H1 (cell line): ENCODE measurements at regions not wholly inside any gene's neighbourhood (a gene's known extent, or its start where the extent isn't known, plus 50 kb on each side); places are given as distances from the start of the nearest gene placed in this dataset.

ENCODE experiments used
- CTCF ChIA-PET: fragments of 300-600 bp; sonication (Branson Sonifier 250); formaldehyde crosslinking; loops from one replicate; lab custom pipeline; 2021; ENCODE audit not compliant: partially characterized antibody; lab: Charles Lee
- POLR2A ChIA-PET: fragments of 300-600 bp; sonication (Branson Sonifier 250); formaldehyde crosslinking; loops from one replicate; lab custom pipeline; 2021; ENCODE audit warnings: inconsistent platforms; ENCODE audit not compliant: partially characterized antibody; lab: Charles Lee
- DNase-seq, 2 experiments: peaks; one replicate each; pipeline versions ENCODE4 v3.0.0 to v3.0.0-alpha.2; 2010 to 2022; ENCODE audit warnings: low spot score in 2 of 2, low read depth in 1 of 2, mixed read lengths in 1 of 2
- FAIRE-seq: peaks from 2 replicates; lab custom pipeline; 2011; peaks lifted over from hg19 to GRCh38; lab: Jason Lieb, UNC
- H2AFZ ChIP-seq: 2 replicates; pipeline ENCODE4 v1.8.1; 2012; ENCODE audit warnings: low read length, inconsistent platforms
- H2AK5ac ChIP-seq: 2 replicates; pipeline ENCODE4 v1.6.1; 2013; ENCODE audit warnings: low read depth, low read length
- H2BK120ac ChIP-seq: replicated peaks from 2 replicates; pipeline ENCODE3; 2013; ENCODE audit warnings: low read depth, low read length, inconsistent platforms
- H2BK12ac ChIP-seq: 2 replicates; pipeline ENCODE4 v1.6.1; 2013; ENCODE audit warnings: low read depth, low read length
- H2BK15ac ChIP-seq: 2 replicates; pipeline ENCODE4 v1.6.1; 2013; ENCODE audit warnings: low read length
- H2BK20ac ChIP-seq: 2 replicates; pipeline ENCODE4 v1.6.1; 2013; ENCODE audit warnings: low read length
- H2BK5ac ChIP-seq: 2 replicates; pipeline ENCODE4 v1.6.1; 2013; ENCODE audit warnings: low read depth, low read length
- H3K14ac ChIP-seq: 2 replicates; pipeline ENCODE4 v1.6.1; 2013; ENCODE audit warnings: inconsistent platforms; ENCODE audit not compliant: insufficient read length
- H3K18ac ChIP-seq: 2 replicates; pipeline ENCODE4 v1.6.1; 2013; ENCODE audit warnings: low read length; ENCODE audit errors: extremely low read depth
- H3K23ac ChIP-seq: 2 replicates; pipeline ENCODE4 v1.6.1; 2013; ENCODE audit warnings: inconsistent platforms; ENCODE audit not compliant: insufficient read length
- H3K23me2 ChIP-seq: 2 replicates; pipeline ENCODE4 v1.6.1; 2013; ENCODE audit warnings: low read depth, low read length
- H3K27ac ChIP-seq: 2 replicates; pipeline ENCODE4 v1.6.1; 2011; ENCODE audit warnings: low read depth, low read length, inconsistent platforms
- H3K27me3 ChIP-seq, 4 experiments: replicated peaks in 1 of 4; 1 replicate in 1 of 4; 2 replicates in 3 of 4; pipeline versions ENCODE4 v1.6.1 to v1.8.1; 2011 to 2013; ENCODE audit warnings: low read length in 3 of 4, mild to moderate bottlenecking in 3 of 4, inconsistent platforms in 2 of 4, mixed read lengths in 2 of 4, moderate library complexity in 1 of 4; ENCODE audit not compliant: control insufficient read depth in 3 of 4, insufficient read depth in 3 of 4; ENCODE audit errors: extremely low read depth in 1 of 4
- H3K36me3 ChIP-seq, 4 experiments: 2 replicates each; pipeline versions ENCODE4 v1.6.1 to v1.8.1; 2011 to 2013; ENCODE audit warnings: mild to moderate bottlenecking in 4 of 4, low read length in 3 of 4, moderate library complexity in 2 of 4, control low read depth in 1 of 4, inconsistent platforms in 1 of 4; ENCODE audit not compliant: insufficient read depth in 4 of 4, control insufficient read depth in 2 of 4
- H3K4ac ChIP-seq: replicated peaks from 2 replicates; pipeline ENCODE3; 2013; ENCODE audit warnings: low read length, low read depth, mixed read lengths, inconsistent platforms; ENCODE audit not compliant: insufficient read length
- H3K4me1 ChIP-seq, 4 experiments: replicated peaks in 1 of 4; 1 replicate in 1 of 4; 2 replicates in 3 of 4; pipeline versions ENCODE4 v1.6.1 to v1.8.1; 2011 to 2013; ENCODE audit warnings: low read length in 3 of 4, inconsistent platforms in 2 of 4, mixed read lengths in 1 of 4; ENCODE audit not compliant: insufficient read depth in 4 of 4, control insufficient read depth in 3 of 4
- H3K4me2 ChIP-seq, 2 experiments: 2 replicates each; pipeline versions ENCODE4 v1.6.1 to v1.8.1; 2011 to 2013; ENCODE audit warnings: low read depth in 2 of 2, low read length in 2 of 2, control low read depth in 1 of 2, inconsistent platforms in 1 of 2, mild to moderate bottlenecking in 1 of 2; ENCODE audit not compliant: insufficient read depth in 1 of 2
- H3K4me3 ChIP-seq, 4 experiments: fragments of 200-600, 300-600 bp in 1 of 4; sonication (generic), shearing (Covaris generic), sonication (Bioruptor Twin) in 1 of 4; 2 replicates each; pipeline versions ENCODE4 v1.5.1 to v1.8.1; 2011 to 2016; ENCODE audit warnings: low read length in 4 of 4, low read depth in 3 of 4, control low read depth in 2 of 4, inconsistent platforms in 2 of 4, mild to moderate bottlenecking in 2 of 4, mixed read lengths in 1 of 4, moderate library complexity in 1 of 4; ENCODE audit not compliant: insufficient read depth in 2 of 4; ENCODE audit errors: extremely low read depth in 1 of 4
- H3K56ac ChIP-seq: replicated peaks from 2 replicates; pipeline ENCODE3; 2013; ENCODE audit warnings: low read depth, mild to moderate bottlenecking, mixed read lengths, low read length, inconsistent platforms; ENCODE audit not compliant: insufficient read length
- H3K79me1 ChIP-seq: 2 replicates; pipeline ENCODE4 v1.6.1; 2013; ENCODE audit warnings: low read depth, low read length, control low read depth
- H3K79me2 ChIP-seq, 2 experiments: 2 replicates each; pipeline versions ENCODE4 v1.6.1 to v1.8.1; 2012 to 2013; ENCODE audit warnings: low read length in 2 of 2, mild to moderate bottlenecking in 2 of 2, inconsistent platforms in 1 of 2; ENCODE audit not compliant: insufficient read depth in 2 of 2, control insufficient read depth in 1 of 2
- H3K9ac ChIP-seq, 4 experiments: replicated peaks in 1 of 4; 1 replicate in 1 of 4; 2 replicates in 3 of 4; pipeline versions ENCODE4 v1.6.1 to v1.8.1; 2011 to 2013; ENCODE audit warnings: low read depth in 3 of 4, low read length in 3 of 4, control low read depth in 2 of 4, mild to moderate bottlenecking in 2 of 4, moderate library complexity in 2 of 4, inconsistent platforms in 1 of 4; ENCODE audit errors: extremely low read depth in 1 of 4
- H3K9me3 ChIP-seq, 2 experiments: 2 replicates each; pipeline versions ENCODE4 v1.6.1 to v1.8.1; 2012 to 2013; ENCODE audit warnings: mild to moderate bottlenecking in 2 of 2, moderate library complexity in 2 of 2, control low read depth in 1 of 2, inconsistent platforms in 1 of 2, low read depth in 1 of 2, low read length in 1 of 2, mixed read lengths in 1 of 2; ENCODE audit not compliant: insufficient read depth in 2 of 2
- H4K20me1 ChIP-seq, 2 experiments: replicated peaks in 1 of 2; 2 replicates each; pipeline versions ENCODE3 to v1.8.1; 2011 to 2013; ENCODE audit warnings: inconsistent platforms in 2 of 2, low read length in 2 of 2, mild to moderate bottlenecking in 1 of 2; ENCODE audit not compliant: insufficient read depth in 2 of 2, control insufficient read depth in 1 of 2
- H4K5ac ChIP-seq: 2 replicates; pipeline ENCODE4 v1.6.1; 2013; ENCODE audit warnings: low read length, low read depth, mixed read lengths, inconsistent platforms; ENCODE audit not compliant: insufficient read length
- H4K8ac ChIP-seq: 2 replicates; pipeline ENCODE4 v1.8.0; 2013; ENCODE audit warnings: mild to moderate bottlenecking, moderate library complexity, low read length, inconsistent platforms; ENCODE audit not compliant: insufficient read depth; ENCODE audit errors: extremely low read depth
- H4K91ac ChIP-seq: replicated peaks from 2 replicates; pipeline ENCODE3; 2013; ENCODE audit warnings: low read length, mixed read lengths, inconsistent platforms; ENCODE audit not compliant: insufficient read length
- BACH1 ChIP-seq: IDR thresholded peaks from 2 replicates; pipeline ENCODE4 v1.6.1; 2012; ENCODE audit warnings: low read length, improper control_type of control experiment
- EGR1 ChIP-seq: IDR thresholded peaks from 2 replicates; pipeline ENCODE4 v1.6.1; 2011; ENCODE audit warnings: low read depth, low read length, borderline replicate concordance
- JUN ChIP-seq: IDR thresholded peaks from 2 replicates; pipeline ENCODE4 v1.6.1; 2011; ENCODE audit warnings: low read depth, mild to moderate bottlenecking, improper control_type of control experiment, low read length
- KDM1A ChIP-seq: fragments of 200-600, 300-600 bp; sonication (generic); IDR thresholded peaks from 2 replicates; pipeline ENCODE4 v1.7.1; 2016; ENCODE audit warnings: mild to moderate bottlenecking, low read length, borderline replicate concordance
- SP4 ChIP-seq: IDR thresholded peaks from 2 replicates; pipeline ENCODE4 v1.6.1; 2012; ENCODE audit warnings: low read length, inconsistent platforms
- SUZ12 ChIP-seq: fragments of 200-600 bp; sonication (generic); IDR thresholded peaks from 2 replicates; pipeline ENCODE4 v1.6.1; 2012; ENCODE audit warnings: mild to moderate bottlenecking, inconsistent platforms, low read length, moderate library complexity, mixed read lengths
- TCF12 ChIP-seq: IDR thresholded peaks from 2 replicates; pipeline ENCODE4 v1.6.1; 2011; ENCODE audit warnings: low read depth, mild to moderate bottlenecking, low read length
- ZNF274 ChIP-seq: IDR thresholded peaks from 2 replicates; pipeline ENCODE4 v1.7.0; 2012; ENCODE audit warnings: low read length, borderline replicate concordance; ENCODE audit errors: extremely low read depth
- whole genome bisulfite sequencing, 2 experiments: shearing (Covaris generic) in 1 of 2; methylation state at CpG; one replicate each; pipeline versions ENCODE4 v1.1.6 to v1.1.7; 2013 to 2015; ENCODE audit warnings: low lambda C conversion rate in 2 of 2, mixed read lengths in 2 of 2, inconsistent platforms in 1 of 2, low coverage in 1 of 2, missing lambda C conversion rate in 1 of 2; ENCODE audit not compliant: insufficient replicate concordance in 2 of 2, insufficient coverage in 1 of 2, insufficient read length in 1 of 2; ENCODE audit errors: extremely low coverage in 1 of 2, missing lambda C conversion rate in 1 of 2; 5-methylcytosine and 5-hydroxymethylcytosine counted together

- no peak overlapping the region for H4K5ac ChIP-seq
- H2BK120ac ChIP-seq, result no peak overlapping the region
- H3K9me3 ChIP-seq, result no peaks in the 10 kb centered on the region
- H3K9ac ChIP-seq, result no peak overlapping the region
- H4K91ac ChIP-seq, result no peak overlapping the region
- no peak overlapping the region for H3K4ac ChIP-seq
- FAIRE-seq (no peak), DNase-seq (no peak)
- no peak overlapping the region for H2AFZ ChIP-seq
- no peak overlapping the region for H3K4me3 ChIP-seq
- H3K79me1 ChIP-seq, result no peaks in the 10 kb centered on the region; the same call in 1 of the 2 replicates
- no peaks in the 10 kb centered on the region for H3K79me2 ChIP-seq
- H2BK5ac ChIP-seq, result no peak overlapping the region
- H2BK20ac ChIP-seq, result no peak overlapping the region
- ChIA-PET POLR2A (no interaction called here), CTCF (interaction anchor here (1.2 to 5.0 kb wide), 3 partner anchors 12 to 68 kb away, joined by 3 to 17 read pairs (median 17); no protein-coding TSS in a partner anchor)
- peaks cover 0 to 6% (median 2%) of the 10 kb centered on the region in 4 experiments; a peak in 4 of 7 replicates for H3K27me3 ChIP-seq
- no peak overlapping the region for H2AK5ac ChIP-seq
- H3K56ac ChIP-seq, result no peak overlapping the region
- peaks cover 0 to 3% (median 0%) of the 10 kb centered on the region in 4 experiments; a peak in 1 of 7 replicates for H3K4me1 ChIP-seq
- H3K18ac ChIP-seq, result no peak overlapping the region
- 88% methylated on average over 2 of the region's 2 CpGs; no CpG with 5 or more reads in 1 of the 2 experiments for WGBS, 2 experiments
- no peak overlapping the region for H3K27ac ChIP-seq
- H2BK12ac ChIP-seq, result no peak overlapping the region
- peaks cover 0 to 2% of the 10 kb centered on the region in 2 experiments for H4K20me1 ChIP-seq
- H3K36me3 ChIP-seq, result no peaks in the 10 kb centered on the region
- no peak overlapping the region for H2BK15ac ChIP-seq
- H3K23ac ChIP-seq, result no peak overlapping the region
- H3K23me2 ChIP-seq, result no peaks in the 10 kb centered on the region
- H3K4me2 ChIP-seq, result no peak overlapping the region
- no peak overlapping the region for H3K14ac ChIP-seq
- H4K8ac ChIP-seq, result no peak overlapping the region
- TF ChIP-seq SUZ12 (no peak), EGR1 (no peak), BACH1 (no peak), JUN (no peak), SP4 (no peak), KDM1A (no peak), TCF12 (no peak), ZNF274 (no peak)
These were observed 154.0 kb upstream of the MKI67 start for GRCh38 chr10:128280271-128280670.
